ENCODE measurements at regions not wholly inside any gene's neighbourhood (a gene's known extent, or its start where the extent isn't known, plus 50 kb on each side); places are given as distances from the start of the nearest gene placed in this dataset.

GRCh38 chr18:27415495-27415894, 230.4 kb upstream of the CHST9 start:
- no peak overlapping the region for H3K9ac ChIP-seq (ENCODE audit: low read depth, low read length, poor library complexity)
- H2BK12ac ChIP-seq (ENCODE audit: low read length): no peak overlapping the region
- H2BK120ac ChIP-seq (ENCODE audit: low read depth, low read length): no peak overlapping the region
- no peak overlapping the region for H4K8ac ChIP-seq (ENCODE audit: low read depth, low read length)
- no peaks in the 10 kb centered on the region for H3K27me3 ChIP-seq (ENCODE audit: control insufficient read depth in 3 of 3, insufficient read depth in 3 of 3, low read depth in 1 of 3, low read length in 3 of 3)
- H3K18ac ChIP-seq (ENCODE audit: low read length): no peak overlapping the region
- H3K4me2 ChIP-seq (ENCODE audit: insufficient read depth, low read length, poor library complexity, severe bottlenecking): no peak overlapping the region
- peak overlapping the region; percentile 57 for H2AFZ ChIP-seq (ENCODE audit: low read length)
- H2BK15ac ChIP-seq (ENCODE audit: low read length): no peak overlapping the region
- no peak overlapping the region for H2AK5ac ChIP-seq (ENCODE audit: low read depth, low read length)
- H3K23ac ChIP-seq (ENCODE audit: low read depth, low read length, poor library complexity): no peak overlapping the region
- H3K9me3 ChIP-seq (replicated peaks in 1 of 2; ENCODE audit: control insufficient read depth in 2 of 2, insufficient read depth in 1 of 2, low read depth in 1 of 2, low read length in 2 of 2): no peaks in the 10 kb centered on the region
- DNase-seq (ENCODE audit: low spot score): no peak
- peaks cover 0 to 27% of the 10 kb centered on the region in 2 donors for H3K4me1 ChIP-seq (ENCODE audit: control insufficient read depth in 2 of 2, insufficient read depth in 1 of 2, low read depth in 1 of 2, low read length in 2 of 2)
- no peak overlapping the region for H3K14ac ChIP-seq (ENCODE audit: low read length)
- no peak overlapping the region for H3K4me3 ChIP-seq (ENCODE audit: low read length in 2 of 2)
- no peak overlapping the region for H3K4ac ChIP-seq (ENCODE audit: low read length)
- H2BK5ac ChIP-seq (ENCODE audit: low read length): no peak overlapping the region
- no CpG with 5 or more reads among the region's 4 CpGs for WGBS, 2 donors (ENCODE audit: extremely low coverage in 2 of 2, insufficient read length in 2 of 2, insufficient replicate concordance in 1 of 2)
- no peak overlapping the region for H4K91ac ChIP-seq (ENCODE audit: low read depth, low read length, poor library complexity)
- H3K79me1 ChIP-seq (ENCODE audit: low read depth, low read length): no peaks in the 10 kb centered on the region
- H3K36me3 ChIP-seq (replicated peaks in 1 of 2; ENCODE audit: control insufficient read depth in 2 of 2, insufficient read depth in 2 of 2, low read length in 2 of 2): no peaks in the 10 kb centered on the region
- H3K27ac ChIP-seq (replicated peaks; ENCODE audit: low read length): no peak overlapping the region

GRCh38 chr18:27414682-27415081, 229.6 kb upstream of the CHST9 start:
- no peak for DNase-seq (ENCODE audit: low spot score)
- Histone ChIP-seq H2BK15ac (ENCODE audit: low read length) (no peak overlapping the region), H3K23ac (ENCODE audit: low read depth, low read length, poor library complexity) (no peak overlapping the region), H3K9ac (ENCODE audit: low read depth, low read length, poor library complexity) (no peak overlapping the region), H2BK5ac (ENCODE audit: low read length) (no peak overlapping the region), H3K36me3 (replicated peaks in 1 of 2; ENCODE audit: control insufficient read depth in 2 of 2, insufficient read depth in 2 of 2, low read length in 2 of 2) (no peaks in the 10 kb centered on the region), H3K14ac (ENCODE audit: low read length) (no peak overlapping the region), H2AK5ac (ENCODE audit: low read depth, low read length) (no peak overlapping the region), H4K8ac (ENCODE audit: low read depth, low read length) (no peak overlapping the region), H3K9me3 (replicated peaks in 1 of 2; ENCODE audit: control insufficient read depth in 2 of 2, insufficient read depth in 1 of 2, low read depth in 1 of 2, low read length in 2 of 2) (no peaks in the 10 kb centered on the region), H3K27me3 (ENCODE audit: control insufficient read depth in 3 of 3, insufficient read depth in 3 of 3, low read depth in 1 of 3, low read length in 3 of 3) (no peaks in the 10 kb centered on the region), H3K4me3 (ENCODE audit: low read length in 2 of 2) (no peak overlapping the region), H3K79me1 (ENCODE audit: low read depth, low read length) (no peaks in the 10 kb centered on the region), H3K4me1 (ENCODE audit: control insufficient read depth in 2 of 2, insufficient read depth in 1 of 2, low read depth in 1 of 2, low read length in 2 of 2) (peaks cover 0 to 27% of the 10 kb centered on the region in 2 donors), H3K4ac (ENCODE audit: low read length) (no peak overlapping the region), H3K27ac (replicated peaks; ENCODE audit: low read length) (no peak overlapping the region), H3K18ac (ENCODE audit: low read length) (no peak overlapping the region), H2BK120ac (ENCODE audit: low read depth, low read length) (no peak overlapping the region), H2BK12ac (ENCODE audit: low read length) (no peak overlapping the region), H2AFZ (ENCODE audit: low read length) (peak overlapping the region; percentile 71), H4K91ac (ENCODE audit: low read depth, low read length, poor library complexity) (no peak overlapping the region), H3K4me2 (ENCODE audit: insufficient read depth, low read length, poor library complexity, severe bottlenecking) (no peak overlapping the region)
- no CpG with 5 or more reads among the region's 1 CpG for WGBS, 2 donors (ENCODE audit: extremely low coverage in 2 of 2, insufficient read length in 2 of 2, insufficient replicate concordance in 1 of 2)

GRCh38 chr18:27413495-27414401, 228.6 kb upstream of the CHST9 start:
- Histone ChIP-seq H3K4me2 (ENCODE audit: insufficient read depth, low read length, poor library complexity, severe bottlenecking) (no peak overlapping the region), H3K14ac (ENCODE audit: low read length) (no peak overlapping the region), H3K4me1 (ENCODE audit: control insufficient read depth in 2 of 2, insufficient read depth in 1 of 2, low read depth in 1 of 2, low read length in 2 of 2) (peaks cover 0 to 27% of the 10 kb centered on the region in 2 donors), H3K27ac (replicated peaks; ENCODE audit: low read length) (no peak overlapping the region), H3K4me3 (ENCODE audit: low read length in 2 of 2) (peak overlapping the region in 1 of 2 donors; percentile 10), H2AFZ (ENCODE audit: low read length) (peak overlapping the region; percentile 71), H3K9ac (ENCODE audit: low read depth, low read length, poor library complexity) (no peak overlapping the region), H3K27me3 (ENCODE audit: control insufficient read depth in 3 of 3, insufficient read depth in 3 of 3, low read depth in 1 of 3, low read length in 3 of 3) (no peaks in the 10 kb centered on the region), H2BK5ac (ENCODE audit: low read length) (no peak overlapping the region), H2BK120ac (ENCODE audit: low read depth, low read length) (no peak overlapping the region), H3K4ac (ENCODE audit: low read length) (no peak overlapping the region), H4K8ac (ENCODE audit: low read depth, low read length) (no peak overlapping the region), H3K9me3 (replicated peaks in 1 of 2; ENCODE audit: control insufficient read depth in 2 of 2, insufficient read depth in 1 of 2, low read depth in 1 of 2, low read length in 2 of 2) (no peaks in the 10 kb centered on the region), H3K79me1 (ENCODE audit: low read depth, low read length) (no peaks in the 10 kb centered on the region), H3K18ac (ENCODE audit: low read length) (no peak overlapping the region), H2BK15ac (ENCODE audit: low read length) (no peak overlapping the region), H4K91ac (ENCODE audit: low read depth, low read length, poor library complexity) (no peak overlapping the region), H3K36me3 (replicated peaks in 1 of 2; ENCODE audit: control insufficient read depth in 2 of 2, insufficient read depth in 2 of 2, low read length in 2 of 2) (no peaks in the 10 kb centered on the region), H3K23ac (ENCODE audit: low read depth, low read length, poor library complexity) (no peak overlapping the region), H2AK5ac (ENCODE audit: low read depth, low read length) (no peak overlapping the region), H2BK12ac (ENCODE audit: low read length) (no peak overlapping the region)
- WGBS, 2 donors (ENCODE audit: extremely low coverage in 2 of 2, insufficient read length in 2 of 2, insufficient replicate concordance in 1 of 2): no CpG with 5 or more reads among the region's 7 CpGs
- DNase-seq (ENCODE audit: low spot score): no peak

- H3K9ac ChIP-seq (ENCODE audit: low read depth, low read length, poor library complexity): no peak overlapping the region
- no peak overlapping the region for H2BK15ac ChIP-seq (ENCODE audit: low read length)
- peaks cover 0 to 27% of the 10 kb centered on the region in 2 donors for H3K4me1 ChIP-seq (ENCODE audit: control insufficient read depth in 2 of 2, insufficient read depth in 1 of 2, low read depth in 1 of 2, low read length in 2 of 2)
- no peak overlapping the region for H3K4ac ChIP-seq (ENCODE audit: low read length)
- no peak overlapping the region for H3K27ac ChIP-seq (replicated peaks; ENCODE audit: low read length)
- no peak overlapping the region for H3K23ac ChIP-seq (ENCODE audit: low read depth, low read length, poor library complexity)
- H2BK5ac ChIP-seq (ENCODE audit: low read length): no peak overlapping the region
- no CpG with 5 or more reads among the region's 1 CpG for WGBS, 2 donors (ENCODE audit: extremely low coverage in 2 of 2, insufficient read length in 2 of 2, insufficient replicate concordance in 1 of 2)
- DNase-seq (ENCODE audit: low spot score): no peak
- H2BK120ac ChIP-seq (ENCODE audit: low read depth, low read length): no peak overlapping the region
- no peak overlapping the region for H3K4me2 ChIP-seq (ENCODE audit: insufficient read depth, low read length, poor library complexity, severe bottlenecking)
- H3K9me3 ChIP-seq (replicated peaks in 1 of 2; ENCODE audit: control insufficient read depth in 2 of 2, insufficient read depth in 1 of 2, low read depth in 1 of 2, low read length in 2 of 2): no peaks in the 10 kb centered on the region
- H4K8ac ChIP-seq (ENCODE audit: low read depth, low read length): no peak overlapping the region
- H3K27me3 ChIP-seq (ENCODE audit: control insufficient read depth in 3 of 3, insufficient read depth in 3 of 3, low read depth in 1 of 3, low read length in 3 of 3): no peaks in the 10 kb centered on the region
- no peak overlapping the region for H3K4me3 ChIP-seq (ENCODE audit: low read length in 2 of 2)
- no peaks in the 10 kb centered on the region for H3K79me1 ChIP-seq (ENCODE audit: low read depth, low read length)
- H4K91ac ChIP-seq (ENCODE audit: low read depth, low read length, poor library complexity): no peak overlapping the region
- H3K18ac ChIP-seq (ENCODE audit: low read length): no peak overlapping the region
- H3K36me3 ChIP-seq (replicated peaks in 1 of 2; ENCODE audit: control insufficient read depth in 2 of 2, insufficient read depth in 2 of 2, low read length in 2 of 2): no peaks in the 10 kb centered on the region
- H2BK12ac ChIP-seq (ENCODE audit: low read length): no peak overlapping the region
- H2AFZ ChIP-seq (ENCODE audit: low read length): no peak overlapping the region
- no peak overlapping the region for H2AK5ac ChIP-seq (ENCODE audit: low read depth, low read length)
- H3K14ac ChIP-seq (ENCODE audit: low read length): no peak overlapping the region
Observed at GRCh38 chr18:27412556-27412955, 227.4 kb upstream of the CHST9 start.

Measured in neuronal stem cell (in vitro differentiated cells).